NB4 (cell line): ENCODE measurements at regions not wholly inside any gene's neighbourhood (a gene's known extent, or its start where the extent isn't known, plus 50 kb on each side); places are given as distances from the start of the nearest gene placed in this dataset.
A peak's percentile ranks its signal among the peaks of the same experiment; 100 is the strongest.

Source experiments
- DNase-seq: peaks from one replicate; pipeline ENCODE4 v3.0.0; 2010; ENCODE audit warnings: low read depth
- H3K4me3 ChIP-seq: one replicate; pipeline ENCODE4 v1.5.1; 2011; ENCODE audit warnings: mild to moderate bottlenecking, low read depth, low read length, moderate library complexity
- MAX ChIP-seq: IDR thresholded peaks from 2 replicates; pipeline ENCODE4 v1.6.1; 2011; ENCODE audit warnings: low read depth, low read length
- MYC ChIP-seq: IDR thresholded peaks from 2 replicates; pipeline ENCODE4 v1.6.1; 2011; ENCODE audit warnings: low read depth, low read length
- POLR2A ChIP-seq: IDR thresholded peaks from 2 replicates; pipeline ENCODE4 v1.6.1; 2011; ENCODE audit warnings: mild to moderate bottlenecking; ENCODE audit not compliant: insufficient read length; ENCODE audit errors: extremely low read depth
- TF ChIP-seq, protein P1 (sequence below): IDR thresholded peaks from one replicate; pipeline ENCODE4 v1.5.1; 2012; ENCODE audit warnings: low read depth, low read length

DNA sequence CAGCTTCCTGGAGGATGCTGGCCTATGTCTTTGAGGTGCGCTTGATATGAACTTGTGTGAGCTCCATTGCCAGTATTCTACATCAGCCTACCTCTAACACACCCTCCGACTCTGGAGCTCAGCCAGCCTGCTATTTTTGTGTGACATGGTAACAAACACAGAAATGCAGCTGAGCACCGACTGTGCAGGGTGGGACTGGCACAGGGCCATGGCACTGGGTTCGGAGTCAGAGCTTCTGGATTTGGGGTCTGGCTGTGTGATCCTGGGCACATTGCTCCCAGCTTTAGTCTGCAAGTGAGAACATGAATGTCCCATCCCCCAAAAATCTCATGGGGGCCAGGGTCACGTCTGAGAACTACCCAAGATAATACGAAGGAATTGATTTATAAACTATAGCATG lies 257.2 kb upstream of the CTBP2 start:
- DNase-seq: no peak

GRCh38 chr10:125415964-125416363 lies 255.6 kb upstream of the CTBP2 start:
- TF ChIP-seq POLR2A (no peak), MAX (no peak), MYC (no peak)
- TF ChIP-seq, protein P1, sequence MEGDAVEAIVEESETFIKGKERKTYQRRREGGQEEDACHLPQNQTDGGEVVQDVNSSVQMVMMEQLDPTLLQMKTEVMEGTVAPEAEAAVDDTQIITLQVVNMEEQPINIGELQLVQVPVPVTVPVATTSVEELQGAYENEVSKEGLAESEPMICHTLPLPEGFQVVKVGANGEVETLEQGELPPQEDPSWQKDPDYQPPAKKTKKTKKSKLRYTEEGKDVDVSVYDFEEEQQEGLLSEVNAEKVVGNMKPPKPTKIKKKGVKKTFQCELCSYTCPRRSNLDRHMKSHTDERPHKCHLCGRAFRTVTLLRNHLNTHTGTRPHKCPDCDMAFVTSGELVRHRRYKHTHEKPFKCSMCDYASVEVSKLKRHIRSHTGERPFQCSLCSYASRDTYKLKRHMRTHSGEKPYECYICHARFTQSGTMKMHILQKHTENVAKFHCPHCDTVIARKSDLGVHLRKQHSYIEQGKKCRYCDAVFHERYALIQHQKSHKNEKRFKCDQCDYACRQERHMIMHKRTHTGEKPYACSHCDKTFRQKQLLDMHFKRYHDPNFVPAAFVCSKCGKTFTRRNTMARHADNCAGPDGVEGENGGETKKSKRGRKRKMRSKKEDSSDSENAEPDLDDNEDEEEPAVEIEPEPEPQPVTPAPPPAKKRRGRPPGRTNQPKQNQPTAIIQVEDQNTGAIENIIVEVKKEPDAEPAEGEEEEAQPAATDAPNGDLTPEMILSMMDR: no peak
- DNase-seq: no peak
- H3K4me3 ChIP-seq: no peak overlapping the region

More for the DNA sequence above, 257.2 kb upstream of the CTBP2 start:
- TF ChIP-seq, protein P1: no peak
- TF ChIP-seq POLR2A (no peak), MAX (no peak), MYC (no peak)
- H3K4me3 ChIP-seq: no peak overlapping the region

- TF ChIP-seq POLR2A (no peak), MAX (no peak), MYC (no peak)
- TF ChIP-seq, protein P1: no peak
- no peak overlapping the region for H3K4me3 ChIP-seq
- DNase-seq: no peak
Observed at GRCh38 chr10:125415006-125415633, 254.8 kb upstream of the CTBP2 start.

- H3K4me3 ChIP-seq: no peak overlapping the region
- DNase-seq: peak; percentile 37
- TF ChIP-seq, protein P1: no peak
- no peak for TF ChIP-seq POLR2A
- TF ChIP-seq MYC: no peak
- TF ChIP-seq MAX: no peak
Observed at GRCh38 chr10:125411724-125412123, 251.4 kb upstream of the CTBP2 start.

GRCh38 chr10:125409756-125410155 lies 249.4 kb upstream of the CTBP2 start:
- no peak for DNase-seq
- H3K4me3 ChIP-seq: no peak overlapping the region
- TF ChIP-seq MYC: no peak
- TF ChIP-seq MAX: no peak; the same call in 1 of the 2 replicates
- TF ChIP-seq POLR2A: no peak

- DNase-seq: no peak
- no peak overlapping the region for H3K4me3 ChIP-seq
- no peak for TF ChIP-seq POLR2A
- no peak for TF ChIP-seq MYC
- TF ChIP-seq, protein P1: no peak
- TF ChIP-seq MAX: no peak
Observed at GRCh38 chr10:125407557-125407956, 247.2 kb upstream of the CTBP2 start.
